Spleen (tissue), 7 donors: ENCODE measurements at regions not wholly inside any gene's neighbourhood (a gene's known extent, or its start where the extent isn't known, plus 50 kb on each side); places are given as distances from the start of the nearest gene placed in this dataset.

ENCODE experiments used
- CTCF ChIP-seq, 11 experiments: fragments of 200-600 bp in 7 of 11; fragments of 450-650 bp in 4 of 11; sonication (generic) in 4 of 11; IDR thresholded peaks in 8 of 11; conservative IDR thresholded peaks in 3 of 11; 1 replicate in 7 of 11; 2 replicates in 4 of 11; pipeline versions ENCODE4 v1.4.0 to v1.8.0; 2016 to 2021; ENCODE audit warnings: antibody characterized with exemption in 11 of 11, inconsistent platforms in 4 of 11, mild to moderate bottlenecking in 1 of 11
- POLR2AphosphoS5 ChIP-seq, 3 donors: sonication (generic); formaldehyde crosslinking; IDR thresholded peaks; one replicate each; pipeline ENCODE4 v1.5.1; 2017; ENCODE audit warnings: antibody characterized with exemption in 3 of 3
- donor health status: DM: no; HTN: no; CAD: no; lungs with moderate emphysema.
- donor health status: DM: no; HTN: no; CAD: no.
- donor health status: DM: no; HTN: no; CAD: no.

GRCh38 chr18:61980355-61980754, 87.5 kb upstream of the RNF152 start:
- TF ChIP-seq CTCF (IDR thresholded peaks at IDR 0.05 in 8 of 11, conservative IDR thresholded peaks at IDR 0.05 in 3 of 11) (no peak), POLR2AphosphoS5 (IDR thresholded peaks at IDR 0.05) (no peak)
